ENCODE measurements at regions not wholly inside any gene's neighbourhood (a gene's known extent, or its start where the extent isn't known, plus 50 kb on each side); places are given as distances from the start of the nearest gene placed in this dataset.
"Not testable (repeated sequence)": the region's sequence is repeated elsewhere in the genome, so short reads cannot be mapped to it uniquely, and the experiment has no call there.

DNA sequence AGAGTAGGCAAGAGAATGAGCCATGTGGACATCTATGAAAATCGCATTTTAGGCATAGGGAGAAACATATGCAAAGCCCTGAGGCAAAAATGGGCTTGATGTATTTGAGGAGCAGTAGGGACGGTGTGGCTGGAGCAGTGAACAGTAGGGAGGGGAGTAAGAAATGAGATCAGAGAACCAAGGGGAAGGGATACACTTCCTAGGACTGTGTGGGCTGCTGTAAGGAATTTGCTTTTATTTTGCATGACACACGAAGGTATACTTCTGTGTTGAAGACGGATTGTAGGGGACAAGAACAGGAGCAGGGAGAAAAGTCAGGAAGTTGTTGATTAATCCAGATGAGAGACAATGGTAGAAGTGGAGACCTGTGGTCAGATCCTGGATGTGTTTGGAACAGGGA, 572.1 kb downstream of the JRKL start:
- DNase-seq (ENCODE audit: low spot score), result no peak
- no peaks in the 10 kb centered on the region for H3K27me3 Mint-ChIP-seq
- no peak overlapping the region for H3K4me3 Mint-ChIP-seq
- no peaks in the 10 kb centered on the region for H3K36me3 Mint-ChIP-seq
- no peaks in the 10 kb centered on the region for H3K4me1 Mint-ChIP-seq (ENCODE audit: low read depth in 2 of 2)
- H3K27ac Mint-ChIP-seq, result no peak overlapping the region
- H3K9me3 Mint-ChIP-seq, result peaks cover 6% of the 10 kb centered on the region
- no peak for ATAC-seq

DNA sequence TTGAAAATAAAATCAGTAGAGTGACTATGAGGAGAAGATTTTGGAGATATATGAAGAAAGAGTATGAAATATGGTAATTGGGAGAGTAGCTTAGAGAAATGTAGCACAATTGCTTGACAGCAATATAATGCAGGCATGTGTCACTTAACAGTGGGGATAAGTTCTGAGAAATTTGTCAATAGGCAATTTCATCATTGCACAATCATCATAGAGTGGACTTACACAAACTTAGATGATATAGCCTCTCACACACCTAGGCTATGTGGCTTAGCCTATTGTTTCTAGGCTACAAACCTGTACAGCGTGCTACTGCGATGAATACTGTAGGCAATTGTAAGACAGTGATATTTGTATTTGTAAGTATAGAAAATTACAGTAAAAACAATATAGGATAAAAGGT, 573.6 kb downstream of the JRKL start:
- Mint-ChIP-seq H3K27ac (no peak overlapping the region), H3K27me3 (no peaks in the 10 kb centered on the region), H3K36me3 (no peaks in the 10 kb centered on the region), H3K9me3 (peaks cover 12% of the 10 kb centered on the region), H3K4me1 (ENCODE audit: low read depth in 2 of 2) (no peaks in the 10 kb centered on the region), H3K4me3 (no peak overlapping the region)
- no peak for ATAC-seq
- DNase-seq (ENCODE audit: low spot score), result no peak

DNA sequence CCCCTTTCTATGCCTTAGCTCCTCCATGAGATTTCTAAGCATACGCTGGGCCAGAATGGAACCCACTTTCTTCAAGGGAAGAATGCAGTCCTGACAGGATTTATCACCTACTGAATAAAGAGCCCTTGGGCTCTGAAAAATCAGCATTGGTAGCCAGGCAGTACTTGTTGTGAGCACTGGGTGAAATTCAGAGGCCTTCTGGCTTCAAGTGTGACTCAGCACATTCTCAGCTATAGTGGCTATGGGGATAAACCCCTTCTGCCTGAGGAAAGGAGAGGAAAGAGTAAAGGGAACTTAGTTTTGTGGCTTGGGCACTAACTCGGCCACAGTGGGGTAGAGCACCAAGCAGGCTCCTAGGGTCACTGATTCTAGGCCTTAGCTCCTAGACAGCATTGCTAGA, 574.8 kb downstream of the JRKL start:
- Mint-ChIP-seq H3K4me1 (ENCODE audit: low read depth in 2 of 2) (no peaks in the 10 kb centered on the region), H3K27ac (no peak overlapping the region), H3K27me3 (no peaks in the 10 kb centered on the region), H3K4me3 (no peak overlapping the region), H3K9me3 (peaks cover 12% of the 10 kb centered on the region), H3K36me3 (no peaks in the 10 kb centered on the region)
- DNase-seq (ENCODE audit: low spot score) (no peak), ATAC-seq (no peak)

DNA sequence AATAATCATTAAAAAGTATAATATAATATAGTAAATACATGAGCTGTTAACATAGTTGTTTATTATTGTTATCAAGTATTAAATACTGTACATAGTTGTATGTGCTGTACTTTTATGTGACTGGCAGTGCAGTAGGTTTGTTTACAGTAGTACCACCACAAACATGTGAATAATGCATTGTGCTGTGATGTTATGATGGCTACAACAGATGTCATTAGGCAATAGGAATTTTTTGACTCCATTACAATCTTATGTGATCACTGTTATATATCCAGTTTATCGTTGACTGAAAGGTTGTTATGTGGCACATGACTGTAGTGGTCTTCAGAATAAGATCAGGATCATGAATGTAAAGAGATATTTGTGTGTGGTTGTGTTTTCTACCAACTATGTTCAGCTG, 577.8 kb downstream of the JRKL start:
- H3K4me3 Mint-ChIP-seq, result no peak overlapping the region
- DNase-seq (ENCODE audit: low spot score), result no peak
- H3K4me1 Mint-ChIP-seq (ENCODE audit: low read depth in 2 of 2), result no peaks in the 10 kb centered on the region
- no peak overlapping the region for H3K27ac Mint-ChIP-seq
- no peaks in the 10 kb centered on the region for H3K27me3 Mint-ChIP-seq
- no peak for ATAC-seq
- H3K9me3 Mint-ChIP-seq, result peaks cover 19% of the 10 kb centered on the region
- H3K36me3 Mint-ChIP-seq, result peaks cover 5% of the 10 kb centered on the region

DNA sequence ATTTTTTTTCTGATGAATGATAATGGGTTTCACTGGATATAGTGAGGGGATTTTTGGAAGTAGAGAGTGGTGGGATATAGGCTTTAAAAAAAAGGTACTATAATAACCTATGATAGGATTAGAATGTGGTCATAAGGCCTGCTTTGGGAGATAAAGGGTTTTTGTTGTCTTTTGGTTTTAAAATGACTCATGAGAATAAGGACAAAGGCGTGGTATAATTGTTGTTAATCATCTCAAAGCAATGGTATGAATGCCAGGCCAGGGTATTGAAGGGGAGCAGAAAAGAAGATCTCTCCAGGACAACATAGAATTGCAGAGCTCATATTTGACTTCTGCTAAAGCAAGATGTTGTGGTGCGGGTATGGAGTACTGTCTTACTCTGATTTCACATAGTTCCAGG, 579.4 kb downstream of the JRKL start:
- Mint-ChIP-seq H3K4me3 (no peak overlapping the region), H3K36me3 (peaks cover 5% of the 10 kb centered on the region), H3K4me1 (ENCODE audit: low read depth in 2 of 2) (no peaks in the 10 kb centered on the region), H3K27ac (no peak overlapping the region), H3K9me3 (peaks cover 20% of the 10 kb centered on the region), H3K27me3 (no peaks in the 10 kb centered on the region)
- DNase-seq (ENCODE audit: low spot score) (no peak), ATAC-seq (no peak)

DNA sequence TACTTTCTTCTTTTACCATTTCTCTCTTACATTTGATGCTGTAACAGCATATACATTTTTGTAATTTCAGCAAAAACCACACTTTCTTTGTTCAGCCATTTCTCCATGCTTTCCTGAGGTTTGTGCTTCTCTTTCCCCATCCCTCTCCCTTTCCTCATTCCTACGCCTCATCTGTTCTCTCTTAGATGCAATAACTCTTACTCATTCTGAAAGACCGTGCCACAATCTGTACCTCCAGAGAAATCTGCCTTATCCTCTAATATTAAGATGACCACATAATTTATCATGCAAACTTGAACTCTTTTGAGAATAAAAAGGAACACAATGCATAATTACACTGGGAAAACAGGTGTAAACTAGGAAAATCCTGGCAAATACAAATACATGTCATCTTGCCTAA, 588.9 kb downstream of the JRKL start:
- ATAC-seq, result no peak
- Mint-ChIP-seq H3K36me3 (no peaks in the 10 kb centered on the region), H3K27ac (no peak overlapping the region), H3K9me3 (peaks cover 17% of the 10 kb centered on the region), H3K4me3 (no peak overlapping the region), H3K27me3 (no peaks in the 10 kb centered on the region), H3K4me1 (ENCODE audit: low read depth in 2 of 2) (no peaks in the 10 kb centered on the region)
- no peak for DNase-seq (ENCODE audit: low spot score)

DNA sequence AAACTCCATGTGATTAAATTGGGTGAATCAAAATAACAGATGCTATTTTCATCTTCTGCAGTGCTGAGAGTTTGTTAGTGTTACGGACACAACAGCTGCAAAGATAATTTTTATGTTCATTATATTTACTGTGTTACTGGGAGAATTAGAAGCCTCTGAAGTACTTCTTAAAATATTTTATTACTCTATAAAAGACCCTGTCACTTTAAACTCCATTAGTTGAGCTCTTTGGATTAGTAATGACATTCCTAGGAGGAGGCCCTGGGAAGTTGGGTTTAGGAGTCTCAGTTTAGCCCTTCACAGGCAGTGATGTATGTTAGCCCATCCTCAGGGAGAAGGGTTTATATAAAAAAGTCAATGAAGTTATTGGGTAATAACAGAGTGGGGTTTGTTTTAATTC, 596.7 kb downstream of the JRKL start:
- Mint-ChIP-seq H3K9me3 (peaks cover 12% of the 10 kb centered on the region), H3K4me3 (no peak overlapping the region), H3K27ac (no peak overlapping the region), H3K36me3 (no peaks in the 10 kb centered on the region), H3K4me1 (ENCODE audit: low read depth in 2 of 2) (no peaks in the 10 kb centered on the region), H3K27me3 (no peaks in the 10 kb centered on the region)
- no peak for DNase-seq (ENCODE audit: low spot score)
- ATAC-seq, result no peak

DNA sequence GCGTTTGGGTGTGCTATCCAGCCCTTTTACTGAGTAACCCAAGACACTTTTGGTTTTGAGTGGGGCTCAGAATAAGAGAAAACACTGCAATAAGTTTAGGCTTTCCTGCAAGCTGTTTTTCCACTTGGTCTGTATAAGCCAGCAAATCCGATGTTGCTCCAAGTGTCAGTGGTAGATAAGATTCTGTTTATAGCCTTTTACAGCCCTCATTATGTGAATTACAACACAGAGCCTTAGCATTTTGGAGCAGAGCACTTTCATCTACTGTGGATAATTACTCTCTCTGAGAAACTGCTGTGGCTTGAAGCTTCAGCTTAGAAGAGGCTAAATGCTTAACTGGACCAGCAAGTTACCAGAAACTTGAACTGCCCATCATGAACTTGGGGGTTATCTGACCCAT, 601.1 kb downstream of the JRKL start:
- Mint-ChIP-seq H3K36me3 (no peaks in the 10 kb centered on the region), H3K4me1 (ENCODE audit: low read depth in 2 of 2) (no peaks in the 10 kb centered on the region), H3K9me3 (peaks cover 16% of the 10 kb centered on the region), H3K4me3 (no peak overlapping the region), H3K27me3 (no peaks in the 10 kb centered on the region), H3K27ac (no peak overlapping the region)
- DNase-seq (ENCODE audit: low spot score), result no peak
- ATAC-seq, result no peak

DNA sequence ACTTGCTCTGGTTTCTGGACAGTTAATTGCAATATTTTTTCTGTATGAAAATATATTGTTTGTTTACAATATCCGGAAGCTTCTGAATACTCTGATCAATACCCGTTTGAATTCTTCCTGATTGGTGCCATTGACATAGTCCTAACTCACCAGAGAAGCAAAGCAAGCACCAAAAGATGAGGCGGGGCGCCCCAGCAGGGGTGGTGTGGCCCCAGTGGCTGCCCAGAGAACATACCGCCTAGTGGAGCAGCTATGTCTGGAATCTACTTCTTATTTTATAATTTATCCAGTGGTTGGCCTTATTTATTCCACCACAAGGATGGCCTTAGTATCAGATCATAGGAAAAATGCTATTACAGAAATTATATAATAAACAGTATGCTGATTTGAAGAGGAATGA, 610.7 kb downstream of the JRKL start:
- Mint-ChIP-seq H3K4me3 (no peak overlapping the region), H3K4me1 (ENCODE audit: low read depth in 2 of 2) (no peaks in the 10 kb centered on the region), H3K9me3 (peaks cover 14% of the 10 kb centered on the region)

DNA sequence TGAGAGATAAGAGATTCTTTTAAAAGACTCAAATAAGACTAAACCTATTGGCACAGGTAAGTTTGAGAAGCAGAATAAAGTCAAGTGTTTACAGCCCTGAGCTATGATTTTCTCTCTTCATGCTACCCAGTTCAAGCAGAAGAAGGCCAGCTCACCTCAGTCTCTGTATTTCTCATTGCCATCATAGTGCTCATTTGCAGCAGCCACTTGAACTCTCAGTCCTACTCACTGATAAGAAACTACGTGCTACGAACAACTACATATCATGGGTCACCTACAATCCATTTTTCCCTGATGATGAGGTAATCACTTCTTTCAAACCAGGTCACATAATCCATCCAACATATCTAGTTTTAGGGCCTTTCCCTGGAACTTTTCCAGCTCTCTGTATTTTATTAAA, 617.5 kb downstream of the JRKL start:
- H3K36me3 Mint-ChIP-seq, result peaks cover 5% of the 10 kb centered on the region
- DNase-seq (ENCODE audit: low spot score) (no peak), ATAC-seq (no peak)
- H3K4me1 Mint-ChIP-seq (ENCODE audit: low read depth in 2 of 2), result no peaks in the 10 kb centered on the region
- no peak overlapping the region for H3K4me3 Mint-ChIP-seq
- no peak overlapping the region for H3K27ac Mint-ChIP-seq
- no peaks in the 10 kb centered on the region for H3K27me3 Mint-ChIP-seq
- H3K9me3 Mint-ChIP-seq, result peaks cover 11% of the 10 kb centered on the region

More for the DNA sequence above, 610.7 kb downstream of the JRKL start:
- no peak overlapping the region for H3K27ac Mint-ChIP-seq
- no peak for ATAC-seq
- no peak for DNase-seq (ENCODE audit: low spot score)
- H3K36me3 Mint-ChIP-seq, result no peaks in the 10 kb centered on the region
- H3K27me3 Mint-ChIP-seq, result no peaks in the 10 kb centered on the region

DNA sequence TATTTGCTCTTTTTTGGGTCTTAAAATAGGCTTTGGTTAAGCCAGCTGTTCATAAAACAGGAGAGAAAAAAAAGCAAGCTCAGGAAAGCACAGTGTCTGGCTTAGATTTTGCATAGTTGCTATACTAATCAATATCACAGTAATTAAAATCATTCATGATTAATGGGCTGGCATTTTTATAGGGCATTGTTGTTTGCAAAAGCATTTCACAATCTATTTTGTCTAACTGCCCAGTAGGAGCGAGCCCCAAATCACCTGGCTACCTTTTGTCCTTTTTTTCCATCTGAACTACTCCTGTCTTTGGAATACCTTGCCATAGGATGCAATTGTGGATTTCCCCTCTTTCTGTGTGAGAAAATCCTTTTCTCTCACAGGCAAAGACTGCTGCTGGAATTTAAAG, 619.8 kb downstream of the JRKL start:
- no peak for ATAC-seq
- no peaks in the 10 kb centered on the region for H3K4me1 Mint-ChIP-seq (ENCODE audit: low read depth in 2 of 2)
- DNase-seq (ENCODE audit: low spot score), result no peak
- H3K27me3 Mint-ChIP-seq, result no peaks in the 10 kb centered on the region
- H3K4me3 Mint-ChIP-seq, result no peak overlapping the region
- H3K9me3 Mint-ChIP-seq, result peaks cover 8% of the 10 kb centered on the region
- no peak overlapping the region for H3K27ac Mint-ChIP-seq
- peaks cover 5% of the 10 kb centered on the region for H3K36me3 Mint-ChIP-seq

DNA sequence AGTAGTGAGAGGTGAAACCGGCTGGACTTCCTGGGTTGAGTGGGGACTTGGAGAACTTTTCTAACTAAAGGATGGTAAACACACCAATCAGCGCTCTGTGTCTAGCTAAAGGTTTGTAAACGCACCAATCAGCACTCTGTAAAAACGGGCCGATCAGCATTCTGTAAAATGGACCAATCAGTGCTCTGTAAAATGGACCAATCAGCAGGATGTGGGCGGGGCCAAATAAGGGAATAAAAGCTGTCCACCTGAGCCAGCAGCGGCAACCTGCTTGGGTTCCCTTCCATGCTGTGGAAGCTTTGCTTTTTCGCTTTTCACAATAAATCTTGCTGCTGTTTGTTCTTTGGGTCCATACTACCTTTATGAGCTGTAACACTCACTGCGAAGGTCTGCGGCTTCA, 621.2 kb downstream of the JRKL start:
- DNase-seq (ENCODE audit: low spot score); H3K9me3 Mint-ChIP-seq; H3K27ac Mint-ChIP-seq; H3K27me3 Mint-ChIP-seq; ATAC-seq; H3K4me3 Mint-ChIP-seq; H3K4me1 Mint-ChIP-seq (ENCODE audit: low read depth in 2 of 2); H3K36me3 Mint-ChIP-seq: not testable (repeated sequence)

DNA sequence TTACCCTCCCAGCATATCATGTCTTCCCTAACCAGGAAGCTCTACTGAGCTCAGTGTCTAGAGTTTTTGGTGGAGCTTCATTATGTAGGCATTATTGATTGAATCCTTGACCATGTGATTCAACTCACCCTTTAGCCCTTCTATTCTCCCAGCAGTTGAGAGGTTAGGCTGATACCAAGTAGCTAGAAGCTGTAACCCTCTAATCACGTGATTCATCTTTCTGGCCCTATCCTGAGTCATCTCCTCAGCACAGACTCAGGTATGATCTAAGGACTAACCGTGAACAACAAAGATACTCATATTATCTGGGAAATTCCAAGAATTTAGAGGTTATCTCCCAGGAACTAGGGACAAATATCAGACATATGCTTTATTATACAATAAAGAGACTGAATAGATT, 625.5 kb downstream of the JRKL start:
- Mint-ChIP-seq H3K27ac (no peak overlapping the region), H3K4me3 (no peak overlapping the region), H3K4me1 (ENCODE audit: low read depth in 2 of 2) (no peaks in the 10 kb centered on the region), H3K9me3 (peaks cover 4% of the 10 kb centered on the region), H3K36me3 (peaks cover 4% of the 10 kb centered on the region), H3K27me3 (no peaks in the 10 kb centered on the region)
- ATAC-seq (no peak), DNase-seq (ENCODE audit: low spot score) (no peak)

DNA sequence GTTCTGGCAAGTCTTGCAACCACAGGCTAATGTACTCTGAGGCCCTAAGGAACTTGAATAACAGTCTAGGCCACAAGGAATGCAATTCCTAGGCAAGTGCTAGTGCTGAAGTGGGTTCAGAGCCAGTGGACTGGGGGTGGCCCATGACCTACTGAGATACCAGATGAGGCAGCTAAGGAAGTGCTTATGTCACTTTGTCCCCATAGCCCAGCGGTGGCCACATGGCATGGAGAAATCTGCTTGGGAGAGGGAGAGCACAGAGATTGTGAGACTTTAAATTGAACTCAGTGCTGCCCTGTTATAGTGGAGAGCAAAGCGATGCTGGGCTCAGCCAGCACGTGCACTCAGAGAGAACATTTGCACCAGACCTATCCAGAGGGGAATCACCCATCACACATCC, 629.5 kb downstream of the JRKL start:
- no peak overlapping the region for H3K27ac Mint-ChIP-seq
- peaks cover 4% of the 10 kb centered on the region for H3K9me3 Mint-ChIP-seq
- ATAC-seq (no peak), DNase-seq (ENCODE audit: low spot score) (no peak)
- peaks cover 4% of the 10 kb centered on the region for H3K36me3 Mint-ChIP-seq
- no peaks in the 10 kb centered on the region for H3K27me3 Mint-ChIP-seq
- H3K4me3 Mint-ChIP-seq, result no peak overlapping the region
- H3K4me1 Mint-ChIP-seq (ENCODE audit: low read depth in 2 of 2), result no peaks in the 10 kb centered on the region

DNA sequence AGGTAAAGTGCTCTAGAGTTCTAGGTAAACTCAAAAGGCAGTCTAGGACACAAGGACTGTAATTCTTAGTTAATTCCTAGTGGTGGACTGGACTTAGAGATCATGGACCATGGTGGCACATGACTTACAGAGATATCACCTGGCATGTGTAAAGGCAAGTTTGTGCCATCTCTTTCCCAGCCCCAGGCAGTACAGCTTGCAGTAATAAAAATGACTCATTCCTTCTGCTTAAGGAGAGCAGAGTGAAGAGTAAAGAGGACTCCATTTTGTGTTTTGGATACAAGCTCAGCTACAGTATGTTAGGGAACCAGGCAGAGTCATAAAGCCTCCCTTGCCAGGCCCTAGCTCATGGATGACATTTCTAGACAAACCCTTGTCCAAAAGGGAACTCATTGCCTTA, 629.9 kb downstream of the JRKL start:
- no peak overlapping the region for H3K27ac Mint-ChIP-seq
- peaks cover 4% of the 10 kb centered on the region for H3K36me3 Mint-ChIP-seq
- no peak overlapping the region for H3K4me3 Mint-ChIP-seq
- no peaks in the 10 kb centered on the region for H3K27me3 Mint-ChIP-seq
- H3K4me1 Mint-ChIP-seq (ENCODE audit: low read depth in 2 of 2), result no peaks in the 10 kb centered on the region
- DNase-seq (ENCODE audit: low spot score) (no peak), ATAC-seq (no peak)
- peaks cover 4% of the 10 kb centered on the region for H3K9me3 Mint-ChIP-seq
